Endothelial cell of umbilical vein (primary cell): ENCODE measurements at regions not wholly inside any gene's neighbourhood (a gene's known extent, or its start where the extent isn't known, plus 50 kb on each side); places are given as distances from the start of the nearest gene placed in this dataset.

Source experiments
- CTCF ChIP-seq, 2 donors: IDR thresholded peaks; 1 replicate in 1 of 2; 2 replicates in 1 of 2; pipeline ENCODE4 v1.5.1; 2011; ENCODE audit warnings: low read length in 2 of 2, mild to moderate bottlenecking in 2 of 2, moderate library complexity in 2 of 2, control low read depth in 1 of 2, inconsistent platforms in 1 of 2, low read depth in 1 of 2; ENCODE audit not compliant: insufficient read depth in 1 of 2; ENCODE audit errors: extremely low read depth in 1 of 2
- FOS ChIP-seq: IDR thresholded peaks from 2 replicates; pipeline ENCODE4 v1.6.1; 2011; ENCODE audit warnings: mild to moderate bottlenecking, low read length, moderate library complexity, borderline replicate concordance; ENCODE audit not compliant: insufficient read depth
- POLR2AphosphoS5 ChIP-seq: IDR thresholded peaks from 2 replicates; pipeline ENCODE4 v1.6.1; 2012; ENCODE audit warnings: low read depth, mild to moderate bottlenecking, control low read depth, low read length, moderate library complexity; ENCODE audit not compliant: insufficient read depth

GRCh38 chr2:137799600-137799999 lies 164.7 kb upstream of the HNMT start:
- no peak for TF ChIP-seq CTCF (IDR thresholded peaks at IDR 0.05; ENCODE audit: extremely low read depth in 1 of 2, insufficient read depth in 1 of 2, low read depth in 1 of 2, low read length in 2 of 2)
- no peak for TF ChIP-seq FOS
- no peak for TF ChIP-seq POLR2AphosphoS5
